Neuron (in vitro differentiated cells): ENCODE measurements at regions not wholly inside any gene's neighbourhood (a gene's known extent, or its start where the extent isn't known, plus 50 kb on each side); places are given as distances from the start of the nearest gene placed in this dataset.
"Not testable (repeated sequence)": the region's sequence is repeated elsewhere in the genome, so short reads cannot be mapped to it uniquely, and the experiment has no call there.

Experiments used
- H2AFZ ChIP-seq: one replicate; pipeline ENCODE4 v1.6.1; 2013; ENCODE audit warnings: low read depth, mild to moderate bottlenecking, inconsistent platforms, low read length, moderate library complexity
- H3K27me3 ChIP-seq: one replicate; pipeline ENCODE4 v1.6.1; 2013; ENCODE audit warnings: low read length; ENCODE audit not compliant: insufficient read depth
- H3K36me3 ChIP-seq: one replicate; pipeline ENCODE4 v1.6.1; 2013; ENCODE audit warnings: low read length; ENCODE audit not compliant: insufficient read depth
- H3K4me1 ChIP-seq: one replicate; pipeline ENCODE4 v1.6.1; 2013; ENCODE audit warnings: low read length; ENCODE audit not compliant: insufficient read depth
- H3K4me3 ChIP-seq: 2 replicates; pipeline ENCODE4 v1.5.1; 2013; ENCODE audit warnings: mild to moderate bottlenecking, low read length, moderate library complexity
- H3K9me3 ChIP-seq: one replicate; pipeline ENCODE4 v1.6.1; 2013; ENCODE audit warnings: low read length

DNA sequence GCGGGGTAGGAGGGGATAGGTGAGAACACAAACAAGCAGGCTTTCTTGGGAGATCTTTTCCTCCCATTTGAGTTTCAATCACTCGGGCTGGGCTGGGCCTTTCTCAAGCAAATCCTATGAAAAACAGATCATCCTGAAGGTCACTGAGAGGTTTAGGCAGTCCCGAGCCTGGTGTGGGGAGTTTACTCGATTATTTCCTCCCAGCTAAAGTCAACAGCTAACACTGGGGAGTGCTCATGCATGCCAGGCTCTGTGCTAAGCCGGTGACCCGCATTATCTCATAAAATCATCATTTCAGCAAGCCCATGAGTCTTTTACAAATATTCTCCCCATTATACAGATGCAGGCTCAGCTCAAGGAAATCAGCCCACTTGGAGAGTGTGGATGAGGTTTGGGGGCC is 85.0 kb upstream of the PAX2 start:
- H2AFZ ChIP-seq: no peak overlapping the region
- H3K4me1 ChIP-seq: peaks cover 5% of the 10 kb centered on the region
- no peak overlapping the region for H3K4me3 ChIP-seq
- H3K9me3 ChIP-seq: no peaks in the 10 kb centered on the region
- no peaks in the 10 kb centered on the region for H3K36me3 ChIP-seq
- H3K27me3 ChIP-seq: peaks cover 77% of the 10 kb centered on the region

DNA sequence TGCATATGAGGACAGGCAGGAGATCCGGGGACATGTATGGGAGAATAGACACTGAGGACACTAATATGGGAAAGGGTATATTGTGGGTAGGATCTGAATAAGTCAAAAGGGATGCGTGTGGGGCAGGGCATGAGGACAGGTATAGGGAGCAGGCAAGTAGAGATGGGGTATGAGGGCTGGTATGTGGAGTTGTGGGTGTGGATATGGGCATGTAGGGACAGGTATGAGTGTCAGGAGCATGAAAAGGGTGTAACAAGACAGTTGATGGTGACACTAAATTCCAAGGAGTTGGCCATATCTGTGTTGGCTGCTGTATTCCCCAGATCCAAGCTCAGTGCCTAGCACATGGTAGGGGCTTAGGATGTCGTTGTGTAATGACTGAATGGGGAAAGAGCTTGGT is 84.4 kb upstream of the PAX2 start:
- H3K4me1 ChIP-seq: no peaks in the 10 kb centered on the region
- H3K36me3 ChIP-seq: no peaks in the 10 kb centered on the region
- H3K9me3 ChIP-seq: no peaks in the 10 kb centered on the region
- peaks cover 71% of the 10 kb centered on the region for H3K27me3 ChIP-seq
- H3K4me3 ChIP-seq: no peak overlapping the region
- H2AFZ ChIP-seq: no peak overlapping the region

DNA sequence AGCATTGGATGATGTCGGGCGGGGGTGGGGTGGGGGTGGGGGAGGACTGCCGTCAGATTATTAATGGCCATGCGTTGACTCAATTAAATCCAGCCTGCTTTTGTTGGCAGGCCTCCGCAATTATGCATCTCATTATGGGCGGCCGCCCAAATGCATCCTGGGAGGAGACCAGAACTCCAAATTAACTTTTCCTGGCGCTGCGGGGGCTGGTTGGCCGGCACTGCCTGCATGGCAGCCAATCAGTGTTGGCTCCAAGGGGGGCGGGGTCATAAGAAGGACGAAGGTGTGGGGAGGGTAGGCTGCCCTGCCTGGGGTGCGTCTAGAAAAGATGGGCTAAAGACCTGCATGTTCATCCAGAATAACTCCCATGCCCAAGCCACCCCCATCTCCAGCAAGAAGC is 83.9 kb upstream of the PAX2 start:
- H3K27me3 ChIP-seq: peaks cover 69% of the 10 kb centered on the region

DNA sequence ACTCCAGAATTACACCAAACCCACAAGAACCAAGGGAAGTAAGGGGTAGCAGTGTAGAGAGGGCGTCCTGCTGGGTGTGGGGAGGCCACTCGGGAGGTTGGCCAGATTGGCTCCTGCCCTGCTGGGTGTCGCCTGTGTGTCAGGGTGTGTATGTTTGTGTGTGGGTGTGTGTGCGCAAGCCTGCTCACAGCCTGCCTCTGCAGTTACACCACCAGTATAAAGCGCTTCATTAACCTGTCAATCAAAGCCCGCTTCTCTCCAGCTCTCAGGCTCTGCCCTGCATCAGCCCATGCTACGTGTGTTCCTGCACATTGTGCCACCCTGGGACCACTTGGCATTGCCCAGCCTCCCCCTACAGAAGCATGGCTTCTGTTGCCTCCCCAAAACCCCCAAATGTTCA is 83.3 kb upstream of the PAX2 start:
- no peaks in the 10 kb centered on the region for H3K4me1 ChIP-seq
- H3K4me3 ChIP-seq: no peak overlapping the region
- H3K27me3 ChIP-seq: peaks cover 68% of the 10 kb centered on the region
- no peaks in the 10 kb centered on the region for H3K36me3 ChIP-seq
- no peak overlapping the region for H2AFZ ChIP-seq
- no peaks in the 10 kb centered on the region for H3K9me3 ChIP-seq

More for the DNA sequence above, 83.9 kb upstream of the PAX2 start:
- H3K36me3 ChIP-seq: no peaks in the 10 kb centered on the region
- no peak overlapping the region for H2AFZ ChIP-seq
- no peaks in the 10 kb centered on the region for H3K4me1 ChIP-seq
- no peak overlapping the region for H3K4me3 ChIP-seq
- H3K9me3 ChIP-seq: no peaks in the 10 kb centered on the region

DNA sequence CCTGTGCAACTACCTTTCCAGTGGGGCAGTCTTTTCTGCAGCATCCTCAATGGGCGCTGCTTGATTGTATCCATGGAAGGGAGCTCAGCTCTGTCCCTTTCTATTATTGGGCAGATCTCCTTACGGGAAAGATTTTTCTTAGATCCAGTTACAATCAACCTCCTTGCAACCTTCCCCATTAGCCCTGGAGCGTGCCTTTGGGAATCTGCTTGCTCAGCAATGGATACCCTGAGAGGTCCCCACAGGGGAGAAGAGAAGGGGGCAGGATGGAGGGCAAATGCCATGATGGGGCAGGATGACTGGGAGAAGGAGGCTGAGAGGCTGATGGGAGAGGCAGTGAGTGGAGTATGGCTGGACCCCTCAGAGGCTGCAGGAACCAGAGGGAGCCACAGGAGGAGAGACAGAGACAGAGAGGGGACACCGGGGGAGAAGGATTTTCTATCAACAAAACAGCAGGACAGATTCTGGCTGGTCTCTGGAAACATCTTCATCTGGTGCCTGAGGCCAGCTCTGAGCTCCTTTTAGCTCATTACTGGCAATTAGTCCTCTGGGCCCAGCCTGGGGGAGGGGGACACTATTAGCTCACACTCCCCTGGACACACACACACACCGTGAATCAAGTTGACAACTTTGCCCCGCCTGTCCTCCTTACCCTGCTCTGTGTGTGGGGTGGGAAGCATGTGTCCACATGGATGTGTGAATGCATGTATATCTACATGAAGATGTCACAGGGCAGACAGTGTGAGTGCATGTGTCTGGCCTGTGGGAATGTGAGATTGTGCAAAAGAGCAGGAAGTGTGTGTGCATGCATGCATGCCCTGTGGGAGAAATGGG is 80.8 kb upstream of the PAX2 start:
- no peaks in the 10 kb centered on the region for H3K36me3 ChIP-seq
- no peak overlapping the region for H2AFZ ChIP-seq
- H3K4me1 ChIP-seq: no peaks in the 10 kb centered on the region
- H3K27me3 ChIP-seq: peaks cover 69% of the 10 kb centered on the region
- no peak overlapping the region for H3K4me3 ChIP-seq
- H3K9me3 ChIP-seq: no peaks in the 10 kb centered on the region

DNA sequence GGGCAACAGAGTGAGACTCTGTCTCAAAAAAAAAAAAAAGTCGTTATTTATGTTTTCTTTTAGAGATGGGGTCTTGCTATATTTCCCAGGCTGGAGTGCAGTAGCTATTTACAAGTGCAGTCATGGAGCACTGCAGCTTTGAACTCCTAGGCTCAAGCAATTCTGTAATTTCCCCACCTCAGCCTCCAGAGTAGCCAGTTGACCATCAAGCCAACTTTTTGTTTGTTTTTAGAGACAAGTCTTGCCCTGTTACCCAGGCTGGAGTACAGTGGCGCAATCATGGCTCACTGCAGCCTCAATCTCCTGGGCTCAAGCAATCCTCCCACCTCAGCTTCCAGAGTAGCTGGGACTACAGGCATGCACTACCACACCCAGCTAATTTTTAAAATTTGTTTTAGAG is 78.7 kb upstream of the PAX2 start:
- peaks cover 70% of the 10 kb centered on the region for H3K27me3 ChIP-seq
- H3K4me3 ChIP-seq, H2AFZ ChIP-seq, H3K9me3 ChIP-seq, H3K4me1 ChIP-seq, H3K36me3 ChIP-seq: not testable (repeated sequence)

DNA sequence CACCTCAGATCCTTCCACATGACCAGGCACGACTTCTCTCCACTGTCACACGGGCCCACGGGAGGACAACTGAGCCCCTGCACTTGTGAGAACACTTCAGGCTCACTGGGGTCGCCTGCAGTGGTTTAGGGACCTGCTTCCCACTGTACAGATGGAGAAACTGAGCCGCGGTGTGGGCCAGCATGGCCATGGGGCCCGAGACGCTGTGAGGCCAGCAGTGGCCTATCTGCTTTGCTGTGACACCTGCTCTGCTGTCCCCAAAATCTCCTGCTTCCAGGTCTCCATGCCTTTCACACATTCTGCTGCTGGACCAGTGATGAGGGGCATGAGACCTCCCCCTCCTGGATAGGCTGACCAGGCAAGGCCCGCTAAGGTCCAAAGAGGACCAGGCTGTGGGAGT is 75.8 kb upstream of the PAX2 start:
- peaks cover 63% of the 10 kb centered on the region for H3K27me3 ChIP-seq
- no peaks in the 10 kb centered on the region for H3K36me3 ChIP-seq
- no peak overlapping the region for H2AFZ ChIP-seq
- no peaks in the 10 kb centered on the region for H3K4me1 ChIP-seq
- H3K9me3 ChIP-seq: no peaks in the 10 kb centered on the region
- no peak overlapping the region for H3K4me3 ChIP-seq

DNA sequence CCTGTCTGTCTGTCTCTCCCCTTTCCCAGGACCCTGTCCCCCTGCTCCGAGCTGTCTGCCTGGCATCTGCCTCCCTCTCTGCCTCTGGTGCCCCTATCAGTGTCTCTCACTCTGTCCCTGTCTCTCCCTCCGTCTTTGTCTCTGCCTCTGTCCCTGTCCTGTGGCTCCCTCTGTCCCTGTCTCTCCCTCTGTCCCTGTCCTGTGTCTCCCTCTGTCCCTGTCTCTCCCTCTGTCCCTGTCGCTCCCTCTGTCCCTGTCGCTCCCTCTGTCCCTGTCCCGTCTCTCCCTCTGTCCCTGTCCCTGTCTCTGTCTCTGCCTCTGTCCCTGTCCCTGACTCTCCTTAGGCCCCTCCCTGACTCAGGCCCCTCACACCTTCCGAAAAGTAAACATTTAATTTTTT is 75.0 kb upstream of the PAX2 start:
- H3K4me1 ChIP-seq: no peaks in the 10 kb centered on the region
- H3K9me3 ChIP-seq: no peaks in the 10 kb centered on the region
- H3K4me3 ChIP-seq: no peak overlapping the region
- no peaks in the 10 kb centered on the region for H3K36me3 ChIP-seq
- peaks cover 65% of the 10 kb centered on the region for H3K27me3 ChIP-seq
- H2AFZ ChIP-seq: no peak overlapping the region

DNA sequence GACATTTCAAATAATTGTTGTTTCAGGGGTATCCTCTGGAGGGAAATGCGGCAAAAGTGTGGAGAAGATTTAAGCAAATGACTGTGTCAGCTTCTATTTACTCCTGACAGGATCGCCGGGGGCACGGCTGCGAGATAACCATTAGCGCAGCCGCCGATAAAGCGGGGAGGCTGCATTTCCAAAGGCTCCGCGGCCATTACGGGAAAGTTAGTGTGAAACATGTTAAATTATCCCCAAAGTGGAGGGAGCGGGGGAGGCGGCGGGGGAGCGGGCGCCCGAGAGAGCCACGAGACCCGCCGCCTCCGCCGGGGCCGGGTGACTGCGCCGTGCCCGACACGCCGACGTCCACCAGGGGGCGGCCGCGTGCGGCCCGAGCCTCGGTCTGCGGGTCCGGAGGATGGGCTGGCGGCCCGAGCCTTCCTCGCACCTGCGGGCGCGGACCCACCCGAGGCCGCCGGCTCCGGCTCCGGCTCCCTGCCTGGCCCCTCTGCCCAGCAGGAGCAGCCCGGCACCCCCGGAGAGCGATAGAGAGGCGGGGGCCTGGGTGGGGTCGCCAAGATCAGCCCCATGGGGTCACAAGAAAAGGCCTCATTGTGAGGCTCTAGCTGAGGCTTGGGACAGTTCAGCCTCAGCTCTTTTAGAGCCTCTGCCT is 74.4 kb upstream of the PAX2 start:
- Histone ChIP-seq H3K36me3 (no peaks in the 10 kb centered on the region), H3K9me3 (no peaks in the 10 kb centered on the region), H3K4me1 (no peaks in the 10 kb centered on the region), H3K27me3 (peaks cover 68% of the 10 kb centered on the region), H2AFZ (no peak overlapping the region), H3K4me3 (no peak overlapping the region)

DNA sequence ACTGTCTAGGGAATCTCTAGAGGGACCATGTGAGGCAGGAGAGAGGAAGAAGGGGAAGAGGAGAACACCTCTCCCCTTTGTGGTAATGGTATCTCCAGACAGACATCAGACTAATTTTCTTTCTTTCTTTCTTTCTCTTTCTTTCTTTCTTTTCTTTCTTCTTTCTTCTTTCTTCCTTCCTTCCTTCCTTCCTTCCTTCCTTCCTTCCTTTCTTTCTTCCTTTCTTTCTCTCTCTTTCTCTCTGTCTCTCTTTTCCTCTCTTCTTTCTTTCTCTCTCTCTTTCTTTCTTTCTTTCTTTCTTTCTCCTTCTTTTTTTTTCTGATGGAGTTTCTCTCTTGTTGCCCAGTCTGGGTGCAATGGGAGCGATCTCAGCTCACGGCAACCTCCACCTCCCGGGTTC is 73.2 kb upstream of the PAX2 start:
- Histone ChIP-seq H3K9me3 (no peaks in the 10 kb centered on the region), H2AFZ (no peak overlapping the region), H3K4me3 (no peak overlapping the region), H3K4me1 (no peaks in the 10 kb centered on the region), H3K27me3 (peaks cover 72% of the 10 kb centered on the region), H3K36me3 (no peaks in the 10 kb centered on the region)

DNA sequence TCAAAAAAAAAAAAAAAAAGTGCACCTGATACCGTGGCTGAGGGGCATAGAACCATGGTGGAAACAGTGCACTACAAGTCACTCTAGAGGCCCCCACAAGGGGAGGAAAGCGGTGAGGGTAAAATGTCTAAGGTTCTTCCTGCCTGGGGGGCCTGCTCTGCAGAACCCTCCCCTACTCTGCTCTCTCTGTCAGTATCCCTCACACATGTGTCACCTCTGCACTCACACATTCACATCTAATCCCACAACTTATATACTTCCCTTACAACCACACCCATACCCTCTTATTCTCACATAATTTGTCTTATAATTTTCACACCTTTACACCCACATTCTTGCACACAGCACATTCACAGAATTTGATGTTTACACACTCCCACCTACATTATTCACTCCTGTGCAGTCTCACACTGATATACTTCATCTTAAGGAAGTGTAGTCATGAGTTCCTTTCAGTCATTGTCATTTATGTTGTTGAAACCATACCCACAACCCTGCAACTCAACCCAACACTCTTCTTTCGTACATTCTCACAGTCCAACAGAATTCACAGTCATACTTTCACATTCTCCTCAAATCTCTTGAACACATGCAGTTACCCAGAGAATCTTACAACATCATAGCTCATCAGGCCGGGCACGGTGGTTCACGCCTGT is 68.0 kb upstream of the PAX2 start:
- Histone ChIP-seq H3K4me3 (no peak overlapping the region), H3K27me3 (peaks cover 62% of the 10 kb centered on the region), H2AFZ (no peak overlapping the region), H3K36me3 (no peaks in the 10 kb centered on the region), H3K9me3 (no peaks in the 10 kb centered on the region), H3K4me1 (no peaks in the 10 kb centered on the region)

DNA sequence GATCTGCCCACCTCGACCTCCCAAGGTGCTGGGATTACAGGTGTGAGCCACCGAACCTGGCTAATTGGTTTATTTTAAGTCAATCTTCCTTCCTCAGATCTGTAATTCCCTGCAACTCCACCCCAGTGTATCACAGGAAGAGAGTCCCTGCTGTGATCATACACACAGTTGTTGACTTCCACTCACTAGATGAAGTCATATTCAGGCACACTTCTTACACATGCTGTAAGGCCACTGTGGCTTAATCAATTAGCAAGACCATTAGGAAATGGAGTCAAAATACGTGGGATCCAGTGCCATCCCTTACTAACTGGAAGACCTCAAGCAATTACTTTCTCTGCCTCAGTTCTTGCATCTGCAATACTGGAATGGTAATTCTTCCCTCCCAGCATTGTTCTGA is 66.1 kb upstream of the PAX2 start:
- Histone ChIP-seq H3K4me1 (no peaks in the 10 kb centered on the region), H3K9me3 (no peaks in the 10 kb centered on the region), H2AFZ (no peak overlapping the region), H3K36me3 (no peaks in the 10 kb centered on the region), H3K4me3 (no peak overlapping the region), H3K27me3 (peaks cover 65% of the 10 kb centered on the region)

DNA sequence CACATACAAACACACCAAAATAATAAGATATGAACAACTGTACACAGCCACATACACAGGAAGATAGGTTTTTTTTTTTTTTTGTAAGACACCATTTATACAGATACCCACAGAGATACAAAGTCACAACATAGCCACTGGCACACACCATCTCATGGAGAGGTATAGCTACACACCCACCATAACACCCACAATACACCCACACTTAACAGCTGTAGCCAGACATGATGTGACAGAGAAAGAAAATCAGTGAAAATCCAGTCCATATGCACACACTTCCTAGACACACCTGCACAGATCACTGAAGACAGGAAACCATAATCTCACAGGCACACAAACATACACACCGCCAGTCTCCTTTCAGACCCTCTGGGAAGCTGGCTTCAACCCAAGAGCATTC is 62.4 kb upstream of the PAX2 start:
- Histone ChIP-seq H2AFZ (no peak overlapping the region), H3K36me3 (no peaks in the 10 kb centered on the region), H3K4me1 (no peaks in the 10 kb centered on the region), H3K9me3 (no peaks in the 10 kb centered on the region), H3K27me3 (peaks cover 83% of the 10 kb centered on the region), H3K4me3 (no peak overlapping the region)
